ENCODE measurements at regions not wholly inside any gene's neighbourhood (a gene's known extent, or its start where the extent isn't known, plus 50 kb on each side); places are given as distances from the start of the nearest gene placed in this dataset.

DNA sequence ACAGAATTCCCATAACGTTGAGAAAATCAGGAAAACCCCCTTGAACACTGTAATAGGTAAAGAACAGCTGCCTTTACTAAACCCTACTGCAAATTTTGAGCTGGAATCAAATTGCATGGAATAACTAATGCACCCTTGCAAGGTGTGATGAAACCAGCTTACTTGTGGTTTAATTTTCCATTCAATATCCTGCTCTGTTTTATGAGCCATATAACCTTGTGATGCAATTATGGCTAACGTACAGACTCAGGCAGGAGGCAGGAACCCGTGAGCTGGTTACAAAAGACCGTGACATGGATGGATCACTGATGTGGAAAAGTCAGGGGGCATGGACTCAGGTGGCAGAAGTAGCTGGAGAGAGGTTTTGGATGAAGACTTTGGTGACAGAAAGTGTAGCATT, 438.6 kb downstream of the COG6 start:
- TF ChIP-seq SUZ12 (IDR thresholded peaks at IDR 0.05; ENCODE audit: extremely low read depth, insufficient read depth, insufficient read length) (no peak), ZNF274 (IDR thresholded peaks at IDR 0.05; ENCODE audit: low read depth, low read length) (no peak)
